H9 (cell line): ENCODE measurements at regions not wholly inside any gene's neighbourhood (a gene's known extent, or its start where the extent isn't known, plus 50 kb on each side); places are given as distances from the start of the nearest gene placed in this dataset.

Source experiments
- DNase-seq: peaks from one replicate; pipeline ENCODE4 v3.0.0-alpha.2; 2017
- H2AFZ ChIP-seq: one replicate; pipeline ENCODE4 v1.6.1; 2013; ENCODE audit warnings: mild to moderate bottlenecking, low read length, control low read depth, moderate library complexity
- H2AK5ac ChIP-seq: 2 replicates; pipeline ENCODE4 v1.6.1; 2013; ENCODE audit warnings: low read length, control low read depth, mixed read lengths; ENCODE audit not compliant: insufficient read length
- H2BK120ac ChIP-seq: one replicate; pipeline ENCODE4 v1.6.1; 2013; ENCODE audit warnings: low read depth, mild to moderate bottlenecking, low read length, control low read depth, inconsistent platforms; ENCODE audit not compliant: poor library complexity, severe bottlenecking
- H2BK12ac ChIP-seq: 2 replicates; pipeline ENCODE4 v1.6.1; 2013; ENCODE audit warnings: low read length, control low read depth, mixed read lengths, low read depth; ENCODE audit not compliant: insufficient read length
- H2BK15ac ChIP-seq: 2 replicates; pipeline ENCODE4 v1.6.1; 2013; ENCODE audit warnings: low read depth, low read length, control low read depth
- H2BK20ac ChIP-seq: one replicate; pipeline ENCODE4 v1.6.1; 2013; ENCODE audit warnings: low read depth, mild to moderate bottlenecking, low read length, control low read depth, inconsistent platforms; ENCODE audit not compliant: poor library complexity, severe bottlenecking
- H2BK5ac ChIP-seq: 2 replicates; pipeline ENCODE4 v1.6.1; 2013; ENCODE audit warnings: low read length, control low read depth, mixed read lengths; ENCODE audit not compliant: insufficient read length
- H3K14ac ChIP-seq: 2 replicates; pipeline ENCODE4 v1.6.1; 2013; ENCODE audit warnings: low read length, control low read depth; ENCODE audit not compliant: insufficient read depth
- H3K18ac ChIP-seq: 2 replicates; pipeline ENCODE4 v1.6.1; 2013; ENCODE audit warnings: low read depth, mild to moderate bottlenecking, mixed read lengths, low read length, control low read depth; ENCODE audit not compliant: insufficient read length
- H3K23ac ChIP-seq: 2 replicates; pipeline ENCODE4 v1.6.1; 2013; ENCODE audit warnings: low read length, control low read depth, mixed read lengths, low read depth; ENCODE audit not compliant: insufficient read length
- H3K23me2 ChIP-seq: 2 replicates; pipeline ENCODE4 v1.6.1; 2013; ENCODE audit warnings: low read depth, mild to moderate bottlenecking, mixed read lengths, low read length, control low read depth; ENCODE audit not compliant: insufficient read length, poor library complexity, severe bottlenecking
- H3K27ac ChIP-seq: 2 replicates; pipeline ENCODE4 v1.5.1; 2013; ENCODE audit warnings: low read length, control low read depth, mixed read lengths, low read depth; ENCODE audit not compliant: insufficient read length
- H3K27me3 ChIP-seq: 2 replicates; pipeline ENCODE4 v1.6.1; 2013; ENCODE audit warnings: low read length, control low read depth, inconsistent platforms; ENCODE audit not compliant: insufficient read depth
- H3K4ac ChIP-seq: 2 replicates; pipeline ENCODE4 v1.6.1; 2013; ENCODE audit warnings: low read depth, mild to moderate bottlenecking, control low read depth, inconsistent platforms, low read length, moderate library complexity
- H3K4me1 ChIP-seq: 2 replicates; pipeline ENCODE4 v1.6.1; 2013; ENCODE audit warnings: low read length, control low read depth, inconsistent platforms; ENCODE audit not compliant: insufficient read depth
- H3K4me2 ChIP-seq: 2 replicates; pipeline ENCODE4 v1.6.1; 2013; ENCODE audit warnings: low read length, control low read depth, mixed read lengths; ENCODE audit not compliant: insufficient read length, insufficient read depth
- H3K56ac ChIP-seq: 2 replicates; pipeline ENCODE4 v1.6.1; 2013; ENCODE audit warnings: low read depth, mild to moderate bottlenecking, mixed read lengths, low read length, control low read depth; ENCODE audit not compliant: insufficient read length
- H3K79me1 ChIP-seq: 2 replicates; pipeline ENCODE4 v1.6.1; 2013; ENCODE audit warnings: low read depth, mild to moderate bottlenecking, moderate library complexity, low read length, control low read depth, inconsistent platforms; ENCODE audit not compliant: insufficient read depth, poor library complexity, severe bottlenecking
- H3K79me2 ChIP-seq: 2 replicates; pipeline ENCODE4 v1.6.1; 2013; ENCODE audit warnings: low read length, control low read depth, inconsistent platforms; ENCODE audit not compliant: insufficient read depth
- H3K9ac ChIP-seq: 2 replicates; pipeline ENCODE4 v1.6.1; 2013; ENCODE audit warnings: low read length, control low read depth, mixed read lengths; ENCODE audit not compliant: insufficient read length; ENCODE audit errors: extremely low read depth
- H3K9me3 ChIP-seq: one replicate; pipeline ENCODE4 v1.6.1; 2013; ENCODE audit warnings: low read depth, low read length, inconsistent platforms; ENCODE audit not compliant: control insufficient read depth
- H3T11ph ChIP-seq: one replicate; pipeline ENCODE4 v1.6.1; 2013; ENCODE audit warnings: mild to moderate bottlenecking, low read length, control low read depth, inconsistent platforms
- H4K20me1 ChIP-seq: one replicate; pipeline ENCODE4 v1.6.1; 2013; ENCODE audit not compliant: control insufficient read depth, insufficient read length, insufficient read depth
- H4K5ac ChIP-seq: 2 replicates; pipeline ENCODE4 v1.6.1; 2013; ENCODE audit warnings: low read depth, mild to moderate bottlenecking, mixed read lengths, low read length, control low read depth; ENCODE audit not compliant: insufficient read length
- H4K8ac ChIP-seq: replicated peaks from 2 replicates; pipeline ENCODE4 v1.6.1; 2013; ENCODE audit warnings: low read length, control low read depth, mixed read lengths, low read depth; ENCODE audit not compliant: insufficient read length
- H4K91ac ChIP-seq: 2 replicates; pipeline ENCODE4 v1.6.1; 2013; ENCODE audit warnings: low read depth, mild to moderate bottlenecking, moderate library complexity, mixed read lengths, low read length, control low read depth; ENCODE audit not compliant: insufficient read length
- H3K27ac Mint-ChIP-seq, 3 experiments: 2 replicates in 2 of 3; 3 replicates in 1 of 3; pipeline ENCODE4 v1.8.0; 2020 to 2021; ENCODE audit warnings: mixed read lengths in 3 of 3, mild to moderate bottlenecking in 1 of 3, moderate library complexity in 1 of 3
- H3K27me3 Mint-ChIP-seq: 2 replicates; pipeline ENCODE4 v1.8.0; 2021; ENCODE audit warnings: low read depth, mild to moderate bottlenecking, moderate library complexity, mixed read lengths
- H3K36me3 Mint-ChIP-seq, 3 experiments: 2 replicates in 2 of 3; 3 replicates in 1 of 3; pipeline ENCODE4 v1.8.0; 2020 to 2021; ENCODE audit warnings: low read depth in 3 of 3, mixed read lengths in 3 of 3; ENCODE audit not compliant: insufficient read depth in 1 of 3
- H3K4me1 Mint-ChIP-seq, 2 experiments: 2 replicates each; pipeline ENCODE4 v1.8.0; 2020; ENCODE audit warnings: mixed read lengths in 2 of 2
- H3K4me3 Mint-ChIP-seq, 2 experiments: 2 replicates in 1 of 2; 3 replicates in 1 of 2; pipeline ENCODE4 v1.8.0; 2020 to 2021; ENCODE audit warnings: mild to moderate bottlenecking in 2 of 2, mixed read lengths in 2 of 2, moderate library complexity in 1 of 2
- H3K9me3 Mint-ChIP-seq, 2 experiments: 2 replicates in 1 of 2; 3 replicates in 1 of 2; pipeline ENCODE4 v1.8.0; 2020; ENCODE audit warnings: mild to moderate bottlenecking in 2 of 2, mixed read lengths in 2 of 2, moderate library complexity in 1 of 2
- CTCF ChIP-seq: fragments of 200-600 bp; sonication (generic); conservative IDR thresholded peaks from 3 replicates; pipeline ENCODE4 v1.8.0; 2021; ENCODE audit warnings: antibody characterized with exemption, mild to moderate bottlenecking
- WGBS: extraction: QIAGEN DNeasy Blood & Tissue Kit; methylation state at CpG from one replicate; pipeline ENCODE4 v1.1.7; 2013; ENCODE audit warnings: missing lambda C conversion rate, low lambda C conversion rate, mixed read lengths; ENCODE audit not compliant: insufficient read length; ENCODE audit errors: extremely low coverage; 5-methylcytosine and 5-hydroxymethylcytosine counted together

GRCh38 chr13:73532582-73532981 is 473.8 kb downstream of the KLF5 start:
- no peak for TF ChIP-seq CTCF
- Histone ChIP-seq H3K18ac (no peak overlapping the region), H2BK5ac (no peak overlapping the region), H2BK20ac (no peak overlapping the region), H3K27me3 (no peaks in the 10 kb centered on the region), H3K9me3 (no peaks in the 10 kb centered on the region), H3K79me1 (no peaks in the 10 kb centered on the region), H4K20me1 (no peaks in the 10 kb centered on the region), H2BK15ac (no peak overlapping the region), H3T11ph (no peak overlapping the region), H3K4ac (no peak overlapping the region), H3K14ac (no peak overlapping the region), H3K4me1 (no peaks in the 10 kb centered on the region), H2AK5ac (no peak overlapping the region), H3K27ac (no peak overlapping the region), H4K91ac (no peak overlapping the region), H4K8ac (no peak overlapping the region), H3K56ac (no peak overlapping the region), H2AFZ (no peak overlapping the region), H2BK120ac (no peak overlapping the region), H2BK12ac (no peak overlapping the region), H4K5ac (no peak overlapping the region), H3K4me2 (no peak overlapping the region), H3K23me2 (no peaks in the 10 kb centered on the region), H3K79me2 (no peaks in the 10 kb centered on the region), H3K23ac (no peak overlapping the region), H3K9ac (no peak overlapping the region)
- H3K9me3 Mint-ChIP-seq: no peaks in the 10 kb centered on the region
- no CpG with 5 or more reads among the region's 4 CpGs for WGBS
- no peaks in the 10 kb centered on the region for H3K36me3 Mint-ChIP-seq
- H3K27me3 Mint-ChIP-seq: no peaks in the 10 kb centered on the region
- 0 out of 4 replicates have a peak, but pooled peaks cover 0 to 3% of the 10 kb centered on the region in 2 experiments for H3K4me1 Mint-ChIP-seq
- no peak overlapping the region for H3K4me3 Mint-ChIP-seq
- no peak for DNase-seq
- H3K27ac Mint-ChIP-seq: no peak overlapping the region
